Sigmoid colon (tissue), 4 donors: ENCODE measurements at regions not wholly inside any gene's neighbourhood (a gene's known extent, or its start where the extent isn't known, plus 50 kb on each side); places are given as distances from the start of the nearest gene placed in this dataset.

ENCODE experiments used
- EP300 ChIP-seq, 4 donors: sonication (generic); formaldehyde crosslinking; IDR thresholded peaks; one replicate each; pipeline ENCODE4 v1.6.1; 2017; ENCODE audit warnings: antibody characterized with exemption in 4 of 4
- POLR2A ChIP-seq, 2 donors: fragments of 450-650 bp; IDR thresholded peaks; one replicate each; pipeline ENCODE4 v1.6.1; 2016; ENCODE audit warnings: antibody characterized with exemption in 2 of 2, mild to moderate bottlenecking in 2 of 2, moderate library complexity in 2 of 2
- POLR2AphosphoS5 ChIP-seq, 4 donors: sonication (generic); formaldehyde crosslinking; IDR thresholded peaks; one replicate each; pipeline ENCODE4 v1.6.1; 2017; ENCODE audit warnings: antibody characterized with exemption in 4 of 4
- TF ChIP-seq, protein P1 (sequence below), 4 experiments: fragments of 450-650 bp in 3 of 4; fragments of 200-600 bp in 1 of 4; IDR thresholded peaks; one replicate each; pipeline ENCODE4 v1.5.1; 2016 to 2019; ENCODE audit warnings: antibody characterized with exemption in 4 of 4, mild to moderate bottlenecking in 3 of 4, moderate library complexity in 2 of 4

DNA sequence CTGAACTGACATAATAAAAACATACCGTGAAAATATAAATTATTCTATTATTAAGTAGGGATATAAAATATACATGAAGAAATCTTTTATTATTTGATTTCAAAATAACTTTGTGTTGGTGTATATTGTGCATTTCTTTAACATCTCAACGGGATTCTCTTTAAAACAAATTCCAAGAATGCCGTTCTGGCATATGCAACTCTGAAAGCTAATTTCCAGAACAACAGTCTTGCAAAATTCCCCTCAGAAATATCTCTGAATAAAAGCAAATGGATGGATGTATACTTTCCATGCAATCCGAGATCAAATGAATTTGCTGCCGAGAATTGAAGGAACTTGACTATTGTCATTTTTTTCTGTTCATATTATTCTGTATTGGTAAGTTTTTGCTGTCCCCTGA, 1579.8 kb downstream of the PCDH9 start:
- TF ChIP-seq, protein P1, sequence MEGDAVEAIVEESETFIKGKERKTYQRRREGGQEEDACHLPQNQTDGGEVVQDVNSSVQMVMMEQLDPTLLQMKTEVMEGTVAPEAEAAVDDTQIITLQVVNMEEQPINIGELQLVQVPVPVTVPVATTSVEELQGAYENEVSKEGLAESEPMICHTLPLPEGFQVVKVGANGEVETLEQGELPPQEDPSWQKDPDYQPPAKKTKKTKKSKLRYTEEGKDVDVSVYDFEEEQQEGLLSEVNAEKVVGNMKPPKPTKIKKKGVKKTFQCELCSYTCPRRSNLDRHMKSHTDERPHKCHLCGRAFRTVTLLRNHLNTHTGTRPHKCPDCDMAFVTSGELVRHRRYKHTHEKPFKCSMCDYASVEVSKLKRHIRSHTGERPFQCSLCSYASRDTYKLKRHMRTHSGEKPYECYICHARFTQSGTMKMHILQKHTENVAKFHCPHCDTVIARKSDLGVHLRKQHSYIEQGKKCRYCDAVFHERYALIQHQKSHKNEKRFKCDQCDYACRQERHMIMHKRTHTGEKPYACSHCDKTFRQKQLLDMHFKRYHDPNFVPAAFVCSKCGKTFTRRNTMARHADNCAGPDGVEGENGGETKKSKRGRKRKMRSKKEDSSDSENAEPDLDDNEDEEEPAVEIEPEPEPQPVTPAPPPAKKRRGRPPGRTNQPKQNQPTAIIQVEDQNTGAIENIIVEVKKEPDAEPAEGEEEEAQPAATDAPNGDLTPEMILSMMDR (IDR thresholded peaks at IDR 0.05) = no peak
- no peak for TF ChIP-seq POLR2A (IDR thresholded peaks at IDR 0.05)
- no peak for TF ChIP-seq POLR2AphosphoS5 (IDR thresholded peaks at IDR 0.05)
- no peak for TF ChIP-seq EP300 (IDR thresholded peaks at IDR 0.05)
